ENCODE measurements at regions not wholly inside any gene's neighbourhood (a gene's known extent, or its start where the extent isn't known, plus 50 kb on each side); places are given as distances from the start of the nearest gene placed in this dataset.

DNA sequence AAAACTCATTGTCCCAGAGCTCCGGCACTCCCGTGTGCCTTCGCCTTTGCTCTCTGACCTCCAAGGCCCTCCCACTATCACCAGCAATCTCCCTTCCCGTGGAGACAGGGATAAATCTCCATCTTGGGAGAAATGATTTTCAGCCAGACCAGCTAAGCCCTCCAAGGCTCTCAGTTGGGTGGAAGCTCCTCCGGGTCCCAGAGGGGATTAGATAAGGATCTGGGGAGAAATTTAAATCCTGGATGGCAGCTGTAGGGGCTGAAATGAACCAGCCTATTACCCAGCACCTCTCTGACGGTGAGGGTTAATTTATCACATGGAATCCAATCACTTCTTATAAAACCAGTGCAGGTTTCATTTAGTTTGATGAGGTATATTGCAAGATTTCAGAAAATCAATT, 366.2 kb downstream of the FBXW7 start:
- Histone ChIP-seq H3K4me3 (ENCODE audit: low read depth, low read length, poor library complexity, severe bottlenecking) (no peak overlapping the region), H4K20me1 (ENCODE audit: insufficient read depth, low read length) (no peaks in the 10 kb centered on the region), H3K9me2 (ENCODE audit: insufficient read depth, low read length) (no peaks in the 10 kb centered on the region), H3K4me2 (ENCODE audit: low read length) (no peak overlapping the region), H3K27ac (ENCODE audit: low read depth, low read length, poor library complexity, severe bottlenecking) (no peak overlapping the region), H3K36me3 (ENCODE audit: insufficient read depth, low read length) (no peaks in the 10 kb centered on the region), H3K9me3 (ENCODE audit: low read length) (no peaks in the 10 kb centered on the region), H2AFZ (ENCODE audit: low read length) (no peak overlapping the region), H3K79me2 (ENCODE audit: insufficient read depth, low read depth, low read length) (no peaks in the 10 kb centered on the region), H3K4me1 (ENCODE audit: insufficient read depth, low read length, poor library complexity, severe bottlenecking) (no peaks in the 10 kb centered on the region)
- intact Hi-C loops (cut with micrococcal nuclease; ENCODE audit: unreplicated experiment) = no loop called here
- TF ChIP-seq EZH2phosphoT487 (IDR thresholded peaks at IDR 0.05; ENCODE audit: borderline replicate concordance, low read depth, low read length) = no peak
- TF ChIP-seq, protein P1, sequence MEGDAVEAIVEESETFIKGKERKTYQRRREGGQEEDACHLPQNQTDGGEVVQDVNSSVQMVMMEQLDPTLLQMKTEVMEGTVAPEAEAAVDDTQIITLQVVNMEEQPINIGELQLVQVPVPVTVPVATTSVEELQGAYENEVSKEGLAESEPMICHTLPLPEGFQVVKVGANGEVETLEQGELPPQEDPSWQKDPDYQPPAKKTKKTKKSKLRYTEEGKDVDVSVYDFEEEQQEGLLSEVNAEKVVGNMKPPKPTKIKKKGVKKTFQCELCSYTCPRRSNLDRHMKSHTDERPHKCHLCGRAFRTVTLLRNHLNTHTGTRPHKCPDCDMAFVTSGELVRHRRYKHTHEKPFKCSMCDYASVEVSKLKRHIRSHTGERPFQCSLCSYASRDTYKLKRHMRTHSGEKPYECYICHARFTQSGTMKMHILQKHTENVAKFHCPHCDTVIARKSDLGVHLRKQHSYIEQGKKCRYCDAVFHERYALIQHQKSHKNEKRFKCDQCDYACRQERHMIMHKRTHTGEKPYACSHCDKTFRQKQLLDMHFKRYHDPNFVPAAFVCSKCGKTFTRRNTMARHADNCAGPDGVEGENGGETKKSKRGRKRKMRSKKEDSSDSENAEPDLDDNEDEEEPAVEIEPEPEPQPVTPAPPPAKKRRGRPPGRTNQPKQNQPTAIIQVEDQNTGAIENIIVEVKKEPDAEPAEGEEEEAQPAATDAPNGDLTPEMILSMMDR (conservative IDR thresholded peaks at IDR 0.05; ENCODE audit: low read length) = no peak
- BruUV-seq (replicated peaks) = no TSS peak
- CTCF ChIA-PET (ENCODE audit: unreplicated experiment) = no interaction called here
- POLR2A ChIA-PET = no interaction called here
- no peak for DNase-seq (ENCODE audit: low spot score)

DNA sequence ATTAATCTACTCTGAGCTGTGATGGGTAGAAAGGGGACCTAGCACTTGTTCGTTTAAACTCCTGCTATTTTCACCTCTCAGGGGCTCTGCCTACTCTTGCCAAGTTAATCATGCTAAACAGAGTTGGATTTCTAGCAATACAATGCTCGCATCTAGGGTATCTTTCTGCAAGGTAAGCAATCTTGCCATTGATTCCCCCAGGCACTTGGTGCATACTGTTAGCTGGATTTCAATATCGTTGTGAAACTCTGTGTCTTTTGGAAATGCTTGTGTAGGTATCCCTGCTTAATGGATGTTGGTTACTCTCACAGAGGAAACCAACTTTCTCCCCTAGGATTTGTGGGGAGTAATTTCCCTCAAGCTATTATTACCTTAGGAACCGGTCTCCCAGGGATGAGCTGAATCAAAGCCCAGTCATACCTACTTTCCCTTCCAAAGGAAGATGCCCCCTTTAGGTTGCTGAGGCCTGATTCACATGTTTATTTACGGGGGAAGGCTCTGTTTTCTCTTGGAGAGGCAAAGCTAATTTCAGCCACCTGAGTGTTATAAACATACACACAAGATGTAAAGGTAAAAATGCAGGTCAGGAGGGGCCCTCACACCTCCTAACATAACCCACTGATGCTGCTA, 366.8 kb downstream of the FBXW7 start:
- no peaks in the 10 kb centered on the region for H3K4me1 ChIP-seq (ENCODE audit: insufficient read depth, low read length, poor library complexity, severe bottlenecking)
- no peak for DNase-seq (ENCODE audit: low spot score)
- H3K4me2 ChIP-seq (ENCODE audit: low read length) = no peak overlapping the region
- H3K9me3 ChIP-seq (ENCODE audit: low read length) = no peaks in the 10 kb centered on the region
- no peaks in the 10 kb centered on the region for H3K36me3 ChIP-seq (ENCODE audit: insufficient read depth, low read length)
- no peak overlapping the region for H3K27ac ChIP-seq (ENCODE audit: low read depth, low read length, poor library complexity, severe bottlenecking)
- H3K79me2 ChIP-seq (ENCODE audit: insufficient read depth, low read depth, low read length) = no peaks in the 10 kb centered on the region
- intact Hi-C loops (cut with micrococcal nuclease; ENCODE audit: unreplicated experiment) = no loop called here
- no TSS peak for BruUV-seq (replicated peaks)
- ChIA-PET POLR2A (interaction anchor here (0.7 kb wide), 1 partner anchor 730 kb away, joined by 3 read pairs; no protein-coding TSS in a partner anchor), CTCF (ENCODE audit: unreplicated experiment) (no interaction called here)
- no peak overlapping the region for H2AFZ ChIP-seq (ENCODE audit: low read length)
- TF ChIP-seq, protein P1 (conservative IDR thresholded peaks at IDR 0.05; ENCODE audit: low read length) = no peak
- TF ChIP-seq EZH2phosphoT487 (IDR thresholded peaks at IDR 0.05; ENCODE audit: borderline replicate concordance, low read depth, low read length) = no peak
- H4K20me1 ChIP-seq (ENCODE audit: insufficient read depth, low read length) = no peaks in the 10 kb centered on the region
- H3K9me2 ChIP-seq (ENCODE audit: insufficient read depth, low read length) = no peaks in the 10 kb centered on the region
- no peak overlapping the region for H3K4me3 ChIP-seq (ENCODE audit: low read depth, low read length, poor library complexity, severe bottlenecking)

GRCh38 chr4:152166567-152166966, 369.3 kb downstream of the FBXW7 start:
- H4K20me1 ChIP-seq (ENCODE audit: insufficient read depth, low read length) = no peaks in the 10 kb centered on the region
- H2AFZ ChIP-seq (ENCODE audit: low read length) = no peak overlapping the region
- no TSS peak for BruUV-seq (replicated peaks)
- intact Hi-C loops (cut with micrococcal nuclease; ENCODE audit: unreplicated experiment) = no loop called here
- CTCF ChIA-PET (ENCODE audit: unreplicated experiment) = no interaction called here
- H3K4me3 ChIP-seq (ENCODE audit: low read depth, low read length, poor library complexity, severe bottlenecking) = no peak overlapping the region
- H3K4me2 ChIP-seq (ENCODE audit: low read length) = no peak overlapping the region
- H3K9me2 ChIP-seq (ENCODE audit: insufficient read depth, low read length) = no peaks in the 10 kb centered on the region
- TF ChIP-seq, protein P1 (conservative IDR thresholded peaks at IDR 0.05; ENCODE audit: low read length) = no peak
- no peak for TF ChIP-seq EZH2phosphoT487 (IDR thresholded peaks at IDR 0.05; ENCODE audit: borderline replicate concordance, low read depth, low read length)
- H3K4me1 ChIP-seq (ENCODE audit: insufficient read depth, low read length, poor library complexity, severe bottlenecking) = no peaks in the 10 kb centered on the region
- H3K36me3 ChIP-seq (ENCODE audit: insufficient read depth, low read length) = no peaks in the 10 kb centered on the region
- H3K9me3 ChIP-seq (ENCODE audit: low read length) = no peaks in the 10 kb centered on the region
- POLR2A ChIA-PET = interaction anchor here (0.6 kb wide), 1 partner anchor 1768 kb away, joined by 3 read pairs; no protein-coding TSS in a partner anchor
- no peak for DNase-seq (ENCODE audit: low spot score)
- H3K27ac ChIP-seq (ENCODE audit: low read depth, low read length, poor library complexity, severe bottlenecking) = no peak overlapping the region
- H3K79me2 ChIP-seq (ENCODE audit: insufficient read depth, low read depth, low read length) = no peaks in the 10 kb centered on the region

Data from OCI-LY7 (cell line).